Breast epithelium (tissue), 4 donors: ENCODE measurements at regions not wholly inside any gene's neighbourhood (a gene's known extent, or its start where the extent isn't known, plus 50 kb on each side); places are given as distances from the start of the nearest gene placed in this dataset.

ENCODE experiments used
- DNase-seq, 2 donors: peaks; one replicate each; pipeline ENCODE4 v3.0.0-alpha.2; 2019; ENCODE audit warnings: low spot score in 2 of 2
- H3K27ac ChIP-seq, 2 donors: fragments of 200-600 bp; sonication (generic) in 1 of 2; one replicate each; pipeline ENCODE4 v1.5.1; 2016 to 2019; ENCODE audit warnings: mild to moderate bottlenecking in 1 of 2
- H3K27me3 ChIP-seq, 2 donors: fragments of 200-600 bp; sonication (generic) in 1 of 2; one replicate each; pipeline versions ENCODE4 v1.5.1 to v1.6.0; 2017 to 2019; ENCODE audit warnings: control low read depth in 1 of 2, mild to moderate bottlenecking in 1 of 2
- H3K36me3 ChIP-seq: fragments of 200-600 bp; one replicate; pipeline ENCODE4 v1.5.1; 2019
- H3K4me1 ChIP-seq, 2 donors: fragments of 200-600 bp; sonication (generic); one replicate each; pipeline ENCODE4 v1.5.1; 2016 to 2019; ENCODE audit warnings: control low read depth in 1 of 2
- H3K4me3 ChIP-seq, 3 donors: fragments of 200-600 bp; sonication (generic); 1 replicate in 2 of 3; 2 replicates in 1 of 3; pipeline ENCODE4 v1.5.1; 2016 to 2019; ENCODE audit warnings: mild to moderate bottlenecking in 3 of 3, moderate library complexity in 2 of 3
- H3K9me3 ChIP-seq, 2 donors: fragments of 200-600 bp; sonication (generic) in 1 of 2; one replicate each; pipeline ENCODE4 v1.5.1; 2016 to 2019; ENCODE audit warnings: control low read depth in 1 of 2
- POLR2A ChIP-seq: fragments of 450-650 bp; IDR thresholded peaks from one replicate; pipeline ENCODE4 v1.6.1; 2016; ENCODE audit warnings: antibody characterized with exemption, mild to moderate bottlenecking, moderate library complexity
- POLR2AphosphoS5 ChIP-seq, 3 donors: sonication (generic); formaldehyde crosslinking; IDR thresholded peaks; one replicate each; pipeline ENCODE4 v1.6.1; 2017; ENCODE audit warnings: antibody characterized with exemption in 3 of 3
- intact Hi-C: fragments of 100-400 bp; cut with DNase I; formaldehyde crosslinking; loops from one replicate; pipeline ENCODE4 v1.15.1; 2023; ENCODE audit warnings: low total_unique reads
- TF ChIP-seq, protein P1 (sequence below), 3 donors: fragments of 450-650 bp; IDR thresholded peaks; one replicate each; pipeline ENCODE4 v1.5.1; 2016 to 2017; ENCODE audit warnings: antibody characterized with exemption in 3 of 3, mild to moderate bottlenecking in 3 of 3, moderate library complexity in 3 of 3

- intact Hi-C loops = no loop called here
- TF ChIP-seq, protein P1, sequence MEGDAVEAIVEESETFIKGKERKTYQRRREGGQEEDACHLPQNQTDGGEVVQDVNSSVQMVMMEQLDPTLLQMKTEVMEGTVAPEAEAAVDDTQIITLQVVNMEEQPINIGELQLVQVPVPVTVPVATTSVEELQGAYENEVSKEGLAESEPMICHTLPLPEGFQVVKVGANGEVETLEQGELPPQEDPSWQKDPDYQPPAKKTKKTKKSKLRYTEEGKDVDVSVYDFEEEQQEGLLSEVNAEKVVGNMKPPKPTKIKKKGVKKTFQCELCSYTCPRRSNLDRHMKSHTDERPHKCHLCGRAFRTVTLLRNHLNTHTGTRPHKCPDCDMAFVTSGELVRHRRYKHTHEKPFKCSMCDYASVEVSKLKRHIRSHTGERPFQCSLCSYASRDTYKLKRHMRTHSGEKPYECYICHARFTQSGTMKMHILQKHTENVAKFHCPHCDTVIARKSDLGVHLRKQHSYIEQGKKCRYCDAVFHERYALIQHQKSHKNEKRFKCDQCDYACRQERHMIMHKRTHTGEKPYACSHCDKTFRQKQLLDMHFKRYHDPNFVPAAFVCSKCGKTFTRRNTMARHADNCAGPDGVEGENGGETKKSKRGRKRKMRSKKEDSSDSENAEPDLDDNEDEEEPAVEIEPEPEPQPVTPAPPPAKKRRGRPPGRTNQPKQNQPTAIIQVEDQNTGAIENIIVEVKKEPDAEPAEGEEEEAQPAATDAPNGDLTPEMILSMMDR (IDR thresholded peaks at IDR 0.05) = no peak
- TF ChIP-seq POLR2A = no peak
- no peak for TF ChIP-seq POLR2AphosphoS5 (IDR thresholded peaks at IDR 0.05)
- Histone ChIP-seq H3K36me3 (no peaks in the 10 kb centered on the region), H3K9me3 (no peaks in the 10 kb centered on the region), H3K4me1 (no peaks in the 10 kb centered on the region), H3K27me3 (no peaks in the 10 kb centered on the region), H3K27ac (peak overlapping the region; percentile 48 to 76), H3K4me3 (no peak overlapping the region)
- DNase-seq = no peak
Measured at GRCh38 chr4:41358647-41359421, 102.1 kb downstream of the UCHL1 start.

DNA sequence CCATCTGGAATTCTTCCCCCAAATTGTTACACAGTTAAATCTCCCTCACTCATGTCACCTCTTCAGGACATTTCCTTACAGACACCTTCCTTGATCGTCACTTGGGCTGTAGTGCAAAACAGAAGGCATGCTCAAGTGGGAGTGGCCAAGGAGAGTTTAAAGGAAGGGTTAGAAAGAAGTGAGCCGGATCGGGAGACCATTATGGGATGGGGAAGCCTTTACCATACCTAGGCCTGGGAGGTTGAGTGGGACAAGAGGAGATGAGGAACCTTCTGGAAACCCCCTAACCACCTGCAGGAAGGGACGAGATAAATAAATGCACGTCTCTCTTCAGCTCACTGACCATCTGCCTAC is 102.7 kb downstream of the UCHL1 start:
- intact Hi-C loops = no loop called here
- H3K4me3 ChIP-seq = peak overlapping the region in 2 of 3 donors; percentile 78 to 90
- no peaks in the 10 kb centered on the region for H3K9me3 ChIP-seq
- H3K27ac ChIP-seq = peak overlapping the region; percentile 48 to 76
- TF ChIP-seq, protein P1 (IDR thresholded peaks at IDR 0.05) = no peak
- TF ChIP-seq POLR2AphosphoS5 (IDR thresholded peaks at IDR 0.05) = no peak
- TF ChIP-seq POLR2A = no peak
- no peaks in the 10 kb centered on the region for H3K4me1 ChIP-seq
- no peaks in the 10 kb centered on the region for H3K36me3 ChIP-seq
- H3K27me3 ChIP-seq = no peaks in the 10 kb centered on the region
- no peak for DNase-seq

DNA sequence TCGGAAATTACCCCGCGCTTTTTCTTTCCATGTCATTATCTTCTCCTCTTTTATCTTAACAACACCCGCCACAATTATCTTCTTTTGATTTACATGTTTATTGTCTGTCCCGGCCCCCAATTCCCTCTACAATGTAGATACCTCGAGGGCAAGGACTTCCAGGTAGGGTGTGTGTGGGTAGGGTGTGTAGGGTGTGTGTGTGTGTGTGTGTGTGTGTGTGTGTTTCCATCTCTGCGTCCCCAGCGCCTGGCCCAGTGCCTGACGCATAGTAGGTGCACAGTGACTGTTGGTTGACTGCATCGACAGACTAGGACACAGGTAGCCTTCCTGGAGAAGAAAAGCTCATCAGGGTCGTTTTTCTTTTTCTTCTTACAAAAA is 103.1 kb downstream of the UCHL1 start:
- TF ChIP-seq POLR2AphosphoS5 (IDR thresholded peaks at IDR 0.05) = no peak
- TF ChIP-seq, protein P1 (IDR thresholded peaks at IDR 0.05) = no peak
- intact Hi-C loops = no loop called here

DNA sequence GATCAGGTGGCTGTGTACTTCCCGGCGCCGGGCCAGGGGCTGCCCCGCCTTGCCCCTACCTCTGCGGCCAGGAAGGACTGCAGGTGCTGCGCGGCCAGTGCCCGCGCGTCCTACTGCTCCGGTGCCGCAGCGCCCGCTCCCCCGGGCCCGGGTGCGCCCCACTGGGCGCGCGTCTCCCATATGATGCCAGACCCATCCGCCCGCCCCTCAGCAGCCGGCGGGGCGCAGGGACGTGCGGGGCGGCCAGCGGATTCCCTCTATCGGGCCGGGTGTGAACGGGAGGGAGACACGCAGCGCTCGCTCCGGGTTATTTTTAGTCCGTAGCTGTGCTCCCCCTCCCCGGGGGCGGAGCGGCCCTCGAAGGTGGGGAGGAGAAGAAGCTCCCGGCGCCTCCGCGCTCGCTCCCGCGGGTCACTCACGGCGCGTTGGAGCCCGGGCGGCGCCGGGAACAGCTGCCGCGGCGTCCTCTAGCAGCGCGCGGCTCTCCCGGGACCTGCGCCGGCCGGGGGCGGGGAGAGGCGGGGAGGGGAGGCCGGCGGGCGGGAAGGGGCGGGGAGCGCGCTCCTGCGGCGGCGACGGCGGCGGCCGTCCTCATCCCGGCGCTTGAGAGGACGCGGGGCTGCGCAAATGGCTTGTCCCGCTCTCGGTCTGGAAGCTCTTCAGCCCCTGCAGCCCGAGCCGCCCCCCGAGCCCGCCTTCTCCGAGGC is 103.6 kb downstream of the UCHL1 start:
- intact Hi-C loops = no loop called here
- peak; percentile 30 to 59 for DNase-seq
- Histone ChIP-seq H3K27ac (peak overlapping the region; percentile 59 to 76), H3K36me3 (no peaks in the 10 kb centered on the region), H3K4me1 (no peaks in the 10 kb centered on the region), H3K4me3 (peak overlapping the region; percentile 78 to 91 (median 90)), H3K9me3 (no peaks in the 10 kb centered on the region), H3K27me3 (no peaks in the 10 kb centered on the region)
- TF ChIP-seq, protein P1 (IDR thresholded peaks at IDR 0.05) = no peak
- no peak for TF ChIP-seq POLR2AphosphoS5 (IDR thresholded peaks at IDR 0.05)

More for the DNA sequence above, 103.1 kb downstream of the UCHL1 start:
- H3K27ac ChIP-seq = peak overlapping the region; percentile 59 to 76
- no peaks in the 10 kb centered on the region for H3K36me3 ChIP-seq
- H3K27me3 ChIP-seq = no peaks in the 10 kb centered on the region
- H3K4me3 ChIP-seq = peak overlapping the region; percentile 78 to 91 (median 90)
- H3K4me1 ChIP-seq = no peaks in the 10 kb centered on the region
- no peaks in the 10 kb centered on the region for H3K9me3 ChIP-seq
- no peak for DNase-seq
